ENCODE measurements at regions not wholly inside any gene's neighbourhood (a gene's known extent, or its start where the extent isn't known, plus 50 kb on each side); places are given as distances from the start of the nearest gene placed in this dataset.

GRCh38 chr7:54864663-54865062 lies 105.7 kb upstream of the SEC61G start:
- DNase-seq (ENCODE audit: low spot score), result no peak
- Histone ChIP-seq H3K9me2 (ENCODE audit: insufficient read depth) (no peaks in the 10 kb centered on the region; the same call in 1 of the 2 replicates), H3K36me3 (ENCODE audit: insufficient read depth) (no peaks in the 10 kb centered on the region), H3K27ac (ENCODE audit: low read depth) (no peak overlapping the region), H3K27me3 (ENCODE audit: insufficient read depth) (no peaks in the 10 kb centered on the region), H3K79me2 (replicated peaks; ENCODE audit: insufficient read depth) (no peaks in the 10 kb centered on the region), H3K4me2 (no peak overlapping the region), H2AFZ (peak overlapping the region; percentile 72), H3K4me3 (no peak overlapping the region), H3F3A (replicated peaks; ENCODE audit: low read depth) (no peaks in the 10 kb centered on the region), H4K20me1 (replicated peaks; ENCODE audit: insufficient read depth) (no peaks in the 10 kb centered on the region), H3K4me1 (ENCODE audit: insufficient read depth) (no peaks in the 10 kb centered on the region)
- no peaks in the 10 kb centered on the region for H3K36me3 Mint-ChIP-seq (ENCODE audit: low read depth)
- no peaks in the 10 kb centered on the region for H3K4me1 Mint-ChIP-seq
- no peaks in the 10 kb centered on the region for H3K27me3 Mint-ChIP-seq (ENCODE audit: insufficient read depth, low read depth, poor library complexity)
- TF ChIP-seq ZNF331 (CRISPR knock-in tag; IDR thresholded peaks at IDR 0.05; ENCODE audit: low read depth) (no peak), JUNB (IDR thresholded peaks at IDR 0.05; ENCODE audit: unreplicated experiment) (no peak), EZH2phosphoT487 (IDR thresholded peaks at IDR 0.05; ENCODE audit: unreplicated experiment) (no peak), ZNF462 (CRISPR knock-in tag; IDR thresholded peaks at IDR 0.05) (no peak), ETS1 (IDR thresholded peaks at IDR 0.05) (no peak), POLR2AphosphoS5 (IDR thresholded peaks at IDR 0.05; ENCODE audit: low read depth) (no peak), ZNF114 (CRISPR knock-in tag; IDR thresholded peaks at IDR 0.05) (no peak), STAT1 (IDR thresholded peaks at IDR 0.05; ENCODE audit: unreplicated experiment) (no peak), EZH2 (IDR thresholded peaks at IDR 0.05; ENCODE audit: low read depth, unreplicated experiment) (no peak), CREB1 (CRISPR knock-in tag; IDR thresholded peaks at IDR 0.05; ENCODE audit: low read depth) (no peak), NANOG (IDR thresholded peaks at IDR 0.05; ENCODE audit: borderline replicate concordance) (no peak)
- TF ChIP-seq, protein P1, sequence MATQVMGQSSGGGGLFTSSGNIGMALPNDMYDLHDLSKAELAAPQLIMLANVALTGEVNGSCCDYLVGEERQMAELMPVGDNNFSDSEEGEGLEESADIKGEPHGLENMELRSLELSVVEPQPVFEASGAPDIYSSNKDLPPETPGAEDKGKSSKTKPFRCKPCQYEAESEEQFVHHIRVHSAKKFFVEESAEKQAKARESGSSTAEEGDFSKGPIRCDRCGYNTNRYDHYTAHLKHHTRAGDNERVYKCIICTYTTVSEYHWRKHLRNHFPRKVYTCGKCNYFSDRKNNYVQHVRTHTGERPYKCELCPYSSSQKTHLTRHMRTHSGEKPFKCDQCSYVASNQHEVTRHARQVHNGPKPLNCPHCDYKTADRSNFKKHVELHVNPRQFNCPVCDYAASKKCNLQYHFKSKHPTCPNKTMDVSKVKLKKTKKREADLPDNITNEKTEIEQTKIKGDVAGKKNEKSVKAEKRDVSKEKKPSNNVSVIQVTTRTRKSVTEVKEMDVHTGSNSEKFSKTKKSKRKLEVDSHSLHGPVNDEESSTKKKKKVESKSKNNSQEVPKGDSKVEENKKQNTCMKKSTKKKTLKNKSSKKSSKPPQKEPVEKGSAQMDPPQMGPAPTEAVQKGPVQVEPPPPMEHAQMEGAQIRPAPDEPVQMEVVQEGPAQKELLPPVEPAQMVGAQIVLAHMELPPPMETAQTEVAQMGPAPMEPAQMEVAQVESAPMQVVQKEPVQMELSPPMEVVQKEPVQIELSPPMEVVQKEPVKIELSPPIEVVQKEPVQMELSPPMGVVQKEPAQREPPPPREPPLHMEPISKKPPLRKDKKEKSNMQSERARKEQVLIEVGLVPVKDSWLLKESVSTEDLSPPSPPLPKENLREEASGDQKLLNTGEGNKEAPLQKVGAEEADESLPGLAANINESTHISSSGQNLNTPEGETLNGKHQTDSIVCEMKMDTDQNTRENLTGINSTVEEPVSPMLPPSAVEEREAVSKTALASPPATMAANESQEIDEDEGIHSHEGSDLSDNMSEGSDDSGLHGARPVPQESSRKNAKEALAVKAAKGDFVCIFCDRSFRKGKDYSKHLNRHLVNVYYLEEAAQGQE (IDR thresholded peaks at IDR 0.05; ENCODE audit: unreplicated experiment), result no peak
- TF ChIP-seq, protein P2, sequence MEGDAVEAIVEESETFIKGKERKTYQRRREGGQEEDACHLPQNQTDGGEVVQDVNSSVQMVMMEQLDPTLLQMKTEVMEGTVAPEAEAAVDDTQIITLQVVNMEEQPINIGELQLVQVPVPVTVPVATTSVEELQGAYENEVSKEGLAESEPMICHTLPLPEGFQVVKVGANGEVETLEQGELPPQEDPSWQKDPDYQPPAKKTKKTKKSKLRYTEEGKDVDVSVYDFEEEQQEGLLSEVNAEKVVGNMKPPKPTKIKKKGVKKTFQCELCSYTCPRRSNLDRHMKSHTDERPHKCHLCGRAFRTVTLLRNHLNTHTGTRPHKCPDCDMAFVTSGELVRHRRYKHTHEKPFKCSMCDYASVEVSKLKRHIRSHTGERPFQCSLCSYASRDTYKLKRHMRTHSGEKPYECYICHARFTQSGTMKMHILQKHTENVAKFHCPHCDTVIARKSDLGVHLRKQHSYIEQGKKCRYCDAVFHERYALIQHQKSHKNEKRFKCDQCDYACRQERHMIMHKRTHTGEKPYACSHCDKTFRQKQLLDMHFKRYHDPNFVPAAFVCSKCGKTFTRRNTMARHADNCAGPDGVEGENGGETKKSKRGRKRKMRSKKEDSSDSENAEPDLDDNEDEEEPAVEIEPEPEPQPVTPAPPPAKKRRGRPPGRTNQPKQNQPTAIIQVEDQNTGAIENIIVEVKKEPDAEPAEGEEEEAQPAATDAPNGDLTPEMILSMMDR (conservative IDR thresholded peaks at IDR 0.05; ENCODE audit: low read depth in 2 of 2), result no peak
- no peaks in the 10 kb centered on the region for H3K9me3 Mint-ChIP-seq
- H3K27ac Mint-ChIP-seq, result no peak overlapping the region
- H3K4me3 Mint-ChIP-seq, result no peak overlapping the region
- no peak for ATAC-seq

Data from GM23338 (cell line).